ENCODE measurements at regions not wholly inside any gene's neighbourhood (a gene's known extent, or its start where the extent isn't known, plus 50 kb on each side); places are given as distances from the start of the nearest gene placed in this dataset.

DNA sequence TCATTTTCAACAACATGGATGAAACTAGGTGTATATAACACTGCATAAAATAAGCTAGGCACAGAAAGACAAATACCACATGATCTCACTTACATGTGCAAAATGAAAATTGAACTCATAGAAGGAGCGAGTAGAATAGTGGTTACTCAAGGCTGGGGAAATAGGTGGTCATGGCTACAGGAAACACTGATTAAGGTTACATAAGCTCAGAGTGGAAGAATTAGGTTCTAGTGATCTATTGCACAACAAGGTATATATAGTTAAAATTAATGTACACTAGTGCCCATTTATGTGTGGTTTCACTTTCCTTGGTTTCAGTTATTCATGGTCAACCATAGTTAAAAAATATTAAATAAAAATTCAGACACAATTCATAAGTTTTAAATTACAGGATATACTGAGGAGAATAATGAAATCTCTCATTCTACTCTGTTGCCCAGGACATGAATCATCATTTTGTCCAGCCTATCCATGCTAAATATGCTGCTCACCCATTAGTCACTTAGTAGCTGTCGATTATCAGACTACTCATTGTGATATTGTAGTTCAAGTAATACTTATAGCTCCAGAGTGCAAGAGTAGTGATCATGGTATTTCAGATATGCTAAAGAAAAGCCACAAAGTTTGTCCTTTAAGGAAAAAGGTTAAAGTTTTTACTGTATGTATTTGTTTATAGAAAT lies 1530.9 kb upstream of the LRRTM1 start:
- no peaks in the 10 kb centered on the region for H3K36me3 ChIP-seq (ENCODE audit: control insufficient read depth in 2 of 2, extremely low read depth in 1 of 2, insufficient read depth in 2 of 2, low read length in 2 of 2)
- H3K27ac ChIP-seq (ENCODE audit: control insufficient read depth, insufficient read depth, low read length) = no peak overlapping the region
- no peak overlapping the region for H2AFZ ChIP-seq (ENCODE audit: control insufficient read depth, low read length)
- no peak for FAIRE-seq
- no peaks in the 10 kb centered on the region for H3K9me1 ChIP-seq (ENCODE audit: control insufficient read depth, extremely low read depth, insufficient read depth, low read length)
- H3K79me2 ChIP-seq (ENCODE audit: control insufficient read depth, insufficient read depth, low read length) = no peaks in the 10 kb centered on the region
- dilution Hi-C loops (cut with MboI; ENCODE audit: extremely low pct_ligation_motif_present, low sequenced_read_pairs) = no loop called here
- H3K9me3 ChIP-seq (ENCODE audit: control insufficient read depth, low read depth, low read length) = no peaks in the 10 kb centered on the region
- H3K27me3 ChIP-seq (ENCODE audit: control insufficient read depth, extremely low read depth, insufficient read depth, low read length) = no peaks in the 10 kb centered on the region
- no peaks in the 10 kb centered on the region for H4K20me1 ChIP-seq (ENCODE audit: control insufficient read depth, extremely low read depth, insufficient read depth, low read length)
- no peak overlapping the region for H3K4me3 ChIP-seq (ENCODE audit: control insufficient read depth in 2 of 3, extremely low read depth in 1 of 3, insufficient read depth in 2 of 3, low read depth in 1 of 3, low read length in 3 of 3)
- no peak overlapping the region for H3K4me2 ChIP-seq (ENCODE audit: control insufficient read depth, extremely low read depth, insufficient read depth, low read depth, low read length)
- TF ChIP-seq, protein P1, sequence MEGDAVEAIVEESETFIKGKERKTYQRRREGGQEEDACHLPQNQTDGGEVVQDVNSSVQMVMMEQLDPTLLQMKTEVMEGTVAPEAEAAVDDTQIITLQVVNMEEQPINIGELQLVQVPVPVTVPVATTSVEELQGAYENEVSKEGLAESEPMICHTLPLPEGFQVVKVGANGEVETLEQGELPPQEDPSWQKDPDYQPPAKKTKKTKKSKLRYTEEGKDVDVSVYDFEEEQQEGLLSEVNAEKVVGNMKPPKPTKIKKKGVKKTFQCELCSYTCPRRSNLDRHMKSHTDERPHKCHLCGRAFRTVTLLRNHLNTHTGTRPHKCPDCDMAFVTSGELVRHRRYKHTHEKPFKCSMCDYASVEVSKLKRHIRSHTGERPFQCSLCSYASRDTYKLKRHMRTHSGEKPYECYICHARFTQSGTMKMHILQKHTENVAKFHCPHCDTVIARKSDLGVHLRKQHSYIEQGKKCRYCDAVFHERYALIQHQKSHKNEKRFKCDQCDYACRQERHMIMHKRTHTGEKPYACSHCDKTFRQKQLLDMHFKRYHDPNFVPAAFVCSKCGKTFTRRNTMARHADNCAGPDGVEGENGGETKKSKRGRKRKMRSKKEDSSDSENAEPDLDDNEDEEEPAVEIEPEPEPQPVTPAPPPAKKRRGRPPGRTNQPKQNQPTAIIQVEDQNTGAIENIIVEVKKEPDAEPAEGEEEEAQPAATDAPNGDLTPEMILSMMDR (optimal IDR thresholded peaks at IDR 0.05 in 1 of 3, IDR thresholded peaks at IDR 0.05 in 1 of 3, conservative IDR thresholded peaks at IDR 0.05 in 1 of 3; ENCODE audit: extremely low read depth in 1 of 3, insufficient read depth in 2 of 3, low read length in 3 of 3) = no peak
- TF ChIP-seq EZH2 (IDR thresholded peaks at IDR 0.05; ENCODE audit: low read length) = no peak
- no peaks in the 10 kb centered on the region for H3K4me1 ChIP-seq (ENCODE audit: control insufficient read depth, extremely low read depth, insufficient read depth, low read length)
- no peak overlapping the region for H3K9ac ChIP-seq (ENCODE audit: control insufficient read depth, extremely low read depth, insufficient read depth, low read length)
- DNase-seq (ENCODE audit: low read depth, low spot score) = no peak

DNA sequence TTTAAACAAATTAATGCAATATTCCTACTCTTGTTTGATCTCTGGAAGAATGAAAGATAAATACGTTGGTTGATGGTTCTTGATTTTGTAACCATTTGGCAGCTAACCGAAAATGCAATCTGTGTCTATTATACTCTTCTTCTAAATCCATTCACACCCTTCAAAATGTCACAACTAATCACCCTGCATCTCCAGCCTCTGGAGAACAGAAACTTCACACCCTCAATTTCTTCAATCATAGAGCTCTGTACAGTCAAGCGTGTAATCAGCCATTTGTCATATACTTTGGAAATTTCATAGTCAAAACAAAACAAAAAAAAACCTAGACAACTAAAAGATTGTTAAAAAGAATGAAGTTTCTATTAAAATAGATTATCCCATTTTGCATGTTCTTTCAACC lies 1482.3 kb upstream of the LRRTM1 start:
- dilution Hi-C loops (cut with MboI; ENCODE audit: extremely low pct_ligation_motif_present, low sequenced_read_pairs) = no loop called here
- Histone ChIP-seq H3K9ac (ENCODE audit: control insufficient read depth, extremely low read depth, insufficient read depth, low read length) (no peak overlapping the region), H3K4me2 (ENCODE audit: control insufficient read depth, extremely low read depth, insufficient read depth, low read depth, low read length) (no peak overlapping the region), H3K27me3 (ENCODE audit: control insufficient read depth, extremely low read depth, insufficient read depth, low read length) (no peaks in the 10 kb centered on the region), H3K9me1 (ENCODE audit: control insufficient read depth, extremely low read depth, insufficient read depth, low read length) (no peaks in the 10 kb centered on the region), H3K4me3 (ENCODE audit: control insufficient read depth in 2 of 3, extremely low read depth in 1 of 3, insufficient read depth in 2 of 3, low read depth in 1 of 3, low read length in 3 of 3) (no peak overlapping the region), H3K79me2 (ENCODE audit: control insufficient read depth, insufficient read depth, low read length) (no peaks in the 10 kb centered on the region), H4K20me1 (ENCODE audit: control insufficient read depth, extremely low read depth, insufficient read depth, low read length) (no peaks in the 10 kb centered on the region), H3K36me3 (ENCODE audit: control insufficient read depth in 2 of 2, extremely low read depth in 1 of 2, insufficient read depth in 2 of 2, low read length in 2 of 2) (no peaks in the 10 kb centered on the region), H2AFZ (ENCODE audit: control insufficient read depth, low read length) (no peak overlapping the region), H3K9me3 (ENCODE audit: control insufficient read depth, low read depth, low read length) (peaks cover 2% of the 10 kb centered on the region), H3K4me1 (ENCODE audit: control insufficient read depth, extremely low read depth, insufficient read depth, low read length) (no peaks in the 10 kb centered on the region), H3K27ac (ENCODE audit: control insufficient read depth, insufficient read depth, low read length) (no peak overlapping the region)
- DNase-seq (ENCODE audit: low read depth, low spot score) (no peak), FAIRE-seq (no peak)
- TF ChIP-seq EZH2 (IDR thresholded peaks at IDR 0.05; ENCODE audit: low read length) = no peak
- TF ChIP-seq, protein P1 (optimal IDR thresholded peaks at IDR 0.05 in 1 of 3, IDR thresholded peaks at IDR 0.05 in 1 of 3, conservative IDR thresholded peaks at IDR 0.05 in 1 of 3; ENCODE audit: extremely low read depth in 1 of 3, insufficient read depth in 2 of 3, low read length in 3 of 3) = no peak
